ENCODE measurements at regions not wholly inside any gene's neighbourhood (a gene's known extent, or its start where the extent isn't known, plus 50 kb on each side); places are given as distances from the start of the nearest gene placed in this dataset.

- no TSS peak for BruUV-seq (replicated peaks)
- Histone ChIP-seq H3K9me3 (ENCODE audit: low read depth, low read length, poor library complexity, severe bottlenecking) (peaks cover 2% of the 10 kb centered on the region), H3K4me1 (ENCODE audit: insufficient read depth, low read length, poor library complexity, severe bottlenecking) (no peaks in the 10 kb centered on the region), H3K27ac (ENCODE audit: low read depth, low read length, poor library complexity, severe bottlenecking) (no peak overlapping the region), H3K27me3 (replicated peaks; ENCODE audit: insufficient read depth, low read depth, low read length, poor library complexity) (no peaks in the 10 kb centered on the region), H3K4me3 (ENCODE audit: low read depth, low read length, poor library complexity, severe bottlenecking) (no peak overlapping the region), H3K36me3 (ENCODE audit: insufficient read depth, low read length, poor library complexity, severe bottlenecking) (no peaks in the 10 kb centered on the region)
- intact Hi-C loops (cut with micrococcal nuclease; ENCODE audit: unreplicated experiment) = no loop called here
- ChIA-PET CTCF (no interaction called here), POLR2A (ENCODE audit: low non-redundant PET) (no interaction called here)
- no peak for TF ChIP-seq CTCF (conservative IDR thresholded peaks at IDR 0.05; ENCODE audit: low read depth, low read length)
- DNase-seq (ENCODE audit: low spot score) = no peak
Measured at GRCh38 chr3:4139462-4140140, 163.6 kb upstream of the SETMAR start.

- Histone ChIP-seq H3K27me3 (replicated peaks; ENCODE audit: insufficient read depth, low read depth, low read length, poor library complexity) (no peaks in the 10 kb centered on the region), H3K9me3 (ENCODE audit: low read depth, low read length, poor library complexity, severe bottlenecking) (peaks cover 6% of the 10 kb centered on the region), H3K4me1 (ENCODE audit: insufficient read depth, low read length, poor library complexity, severe bottlenecking) (no peaks in the 10 kb centered on the region), H3K36me3 (ENCODE audit: insufficient read depth, low read length, poor library complexity, severe bottlenecking) (no peaks in the 10 kb centered on the region), H3K27ac (ENCODE audit: low read depth, low read length, poor library complexity, severe bottlenecking) (no peak overlapping the region), H3K4me3 (ENCODE audit: low read depth, low read length, poor library complexity, severe bottlenecking) (no peak overlapping the region)
- BruUV-seq (replicated peaks) = no TSS peak
- TF ChIP-seq CTCF (conservative IDR thresholded peaks at IDR 0.05; ENCODE audit: low read depth, low read length) = no peak
- no peak for TF ChIP-seq EZH2 (IDR thresholded peaks at IDR 0.05; ENCODE audit: borderline replicate concordance, low read depth, low read length, poor library complexity, severe bottlenecking)
- CTCF ChIA-PET = no interaction called here
- intact Hi-C loops (cut with micrococcal nuclease; ENCODE audit: unreplicated experiment) = no loop called here
- POLR2A ChIA-PET (ENCODE audit: low non-redundant PET) = no interaction called here
- DNase-seq (ENCODE audit: low spot score) = no peak
Measured at GRCh38 chr3:4140921-4141320, 162.2 kb upstream of the SETMAR start.

- CTCF ChIA-PET = no interaction called here
- TF ChIP-seq EZH2 (IDR thresholded peaks at IDR 0.05; ENCODE audit: borderline replicate concordance, low read depth, low read length, poor library complexity, severe bottlenecking) (no peak), CTCF (conservative IDR thresholded peaks at IDR 0.05; ENCODE audit: low read depth, low read length) (no peak)
Measured at GRCh38 chr3:4147556-4148118, 155.5 kb upstream of the SETMAR start.

More at GRCh38 chr3:4147556-4148118, 155.5 kb upstream of the SETMAR start:
- H3K36me3 ChIP-seq (ENCODE audit: insufficient read depth, low read length, poor library complexity, severe bottlenecking) = no peaks in the 10 kb centered on the region
- DNase-seq (ENCODE audit: low spot score) = no peak
- peaks cover 6% of the 10 kb centered on the region for H3K9me3 ChIP-seq (ENCODE audit: low read depth, low read length, poor library complexity, severe bottlenecking)
- H3K27ac ChIP-seq (ENCODE audit: low read depth, low read length, poor library complexity, severe bottlenecking) = no peak overlapping the region
- BruUV-seq (replicated peaks) = no TSS peak
- no peaks in the 10 kb centered on the region for H3K27me3 ChIP-seq (replicated peaks; ENCODE audit: insufficient read depth, low read depth, low read length, poor library complexity)
- intact Hi-C loops (cut with micrococcal nuclease; ENCODE audit: unreplicated experiment) = no loop called here
- no peaks in the 10 kb centered on the region for H3K4me1 ChIP-seq (ENCODE audit: insufficient read depth, low read length, poor library complexity, severe bottlenecking)
- no peak overlapping the region for H3K4me3 ChIP-seq (ENCODE audit: low read depth, low read length, poor library complexity, severe bottlenecking)
- POLR2A ChIA-PET (ENCODE audit: low non-redundant PET) = interaction anchor here (0.5 kb wide), 1 partner anchor 1731 kb away, joined by 4 read pairs; no protein-coding TSS in a partner anchor
